DND-41 (cell line): ENCODE measurements at regions not wholly inside any gene's neighbourhood (a gene's known extent, or its start where the extent isn't known, plus 50 kb on each side); places are given as distances from the start of the nearest gene placed in this dataset.

Source experiments
- EZH2 ChIP-seq: IDR thresholded peaks from 3 replicates; pipeline ENCODE4 v1.6.1; 2012; ENCODE audit warnings: borderline replicate concordance, low read depth, mild to moderate bottlenecking, moderate library complexity, low read length, inconsistent platforms; ENCODE audit not compliant: severe bottlenecking
- TF ChIP-seq, protein P1 (sequence below): IDR thresholded peaks from 2 replicates; pipeline ENCODE4 v1.5.1; 2012; ENCODE audit warnings: borderline replicate concordance, low read length, moderate library complexity, mild to moderate bottlenecking; ENCODE audit not compliant: poor library complexity, severe bottlenecking; ENCODE audit errors: extremely low read depth

DNA sequence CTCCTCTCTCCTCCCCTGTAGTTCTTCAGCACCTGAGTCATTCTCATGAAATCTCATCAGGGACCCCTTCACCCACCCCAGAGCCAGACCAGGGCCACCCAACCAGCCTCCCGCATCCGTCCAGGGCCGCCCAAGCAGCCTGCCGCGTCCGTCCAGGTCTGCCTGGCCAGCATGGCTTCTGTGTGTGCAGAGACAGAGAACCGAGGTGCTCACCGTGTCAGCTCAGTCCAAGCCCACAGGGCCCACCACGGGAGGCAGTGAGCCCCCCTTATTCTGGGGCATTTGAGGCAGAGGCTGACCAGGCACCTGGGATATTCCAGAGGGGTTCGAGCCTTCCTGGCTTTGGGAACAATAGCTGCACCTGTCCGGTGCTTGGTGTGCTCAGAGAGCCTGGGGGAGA lies 1117.3 kb downstream of the BRD1 start:
- TF ChIP-seq, protein P1, sequence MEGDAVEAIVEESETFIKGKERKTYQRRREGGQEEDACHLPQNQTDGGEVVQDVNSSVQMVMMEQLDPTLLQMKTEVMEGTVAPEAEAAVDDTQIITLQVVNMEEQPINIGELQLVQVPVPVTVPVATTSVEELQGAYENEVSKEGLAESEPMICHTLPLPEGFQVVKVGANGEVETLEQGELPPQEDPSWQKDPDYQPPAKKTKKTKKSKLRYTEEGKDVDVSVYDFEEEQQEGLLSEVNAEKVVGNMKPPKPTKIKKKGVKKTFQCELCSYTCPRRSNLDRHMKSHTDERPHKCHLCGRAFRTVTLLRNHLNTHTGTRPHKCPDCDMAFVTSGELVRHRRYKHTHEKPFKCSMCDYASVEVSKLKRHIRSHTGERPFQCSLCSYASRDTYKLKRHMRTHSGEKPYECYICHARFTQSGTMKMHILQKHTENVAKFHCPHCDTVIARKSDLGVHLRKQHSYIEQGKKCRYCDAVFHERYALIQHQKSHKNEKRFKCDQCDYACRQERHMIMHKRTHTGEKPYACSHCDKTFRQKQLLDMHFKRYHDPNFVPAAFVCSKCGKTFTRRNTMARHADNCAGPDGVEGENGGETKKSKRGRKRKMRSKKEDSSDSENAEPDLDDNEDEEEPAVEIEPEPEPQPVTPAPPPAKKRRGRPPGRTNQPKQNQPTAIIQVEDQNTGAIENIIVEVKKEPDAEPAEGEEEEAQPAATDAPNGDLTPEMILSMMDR, result no peak
- TF ChIP-seq EZH2, result no peak
